MM.1S (cell line): ENCODE measurements at regions not wholly inside any gene's neighbourhood (a gene's known extent, or its start where the extent isn't known, plus 50 kb on each side); places are given as distances from the start of the nearest gene placed in this dataset.
A peak's percentile ranks its signal among the peaks of the same experiment; 100 is the strongest.
"Not testable (repeated sequence)": the region's sequence is repeated elsewhere in the genome, so short reads cannot be mapped to it uniquely, and the experiment has no call there.

Experiments used
- DNase-seq: peaks from one replicate; pipeline ENCODE4 v3.0.0-alpha.2; 2015
- H2AFZ ChIP-seq: fragments of 300-600 bp; sonication (generic); 2 replicates; pipeline ENCODE4 v1.6.0; 2016; ENCODE audit warnings: antibody characterized with exemption, low read length
- H3F3A ChIP-seq: fragments of 300-600 bp; sonication (generic); 2 replicates; pipeline ENCODE4 v1.6.1; 2016; ENCODE audit warnings: mild to moderate bottlenecking, antibody characterized with exemption, low read length, moderate library complexity, mixed read lengths; ENCODE audit not compliant: insufficient read depth
- H3K27ac ChIP-seq: fragments of 300-600 bp; sonication (generic); 2 replicates; pipeline ENCODE4 v1.5.1; 2016; ENCODE audit warnings: mild to moderate bottlenecking, low read length
- H3K27me3 ChIP-seq: fragments of 300-600 bp; sonication (generic); replicated peaks from 2 replicates; pipeline ENCODE4 v1.6.0; 2016; ENCODE audit warnings: low read length; ENCODE audit not compliant: insufficient read depth
- H3K36me3 ChIP-seq: fragments of 300-600 bp; sonication (generic); replicated peaks from 2 replicates; pipeline ENCODE4 v1.6.1; 2016; ENCODE audit warnings: mild to moderate bottlenecking, low read length, mixed read lengths; ENCODE audit not compliant: insufficient read depth
- H3K4me1 ChIP-seq: fragments of 300-600 bp; sonication (generic); 2 replicates; pipeline ENCODE4 v1.6.1; 2016; ENCODE audit warnings: low read length, mixed read lengths
- H3K4me2 ChIP-seq: fragments of 300-600 bp; sonication (generic); 2 replicates; pipeline ENCODE4 v1.6.0; 2016; ENCODE audit warnings: low read depth, low read length
- H3K4me3 ChIP-seq: fragments of 300-600 bp; sonication (generic); 2 replicates; pipeline ENCODE4 v1.5.1; 2016; ENCODE audit warnings: low read length, mixed read lengths
- H3K79me2 ChIP-seq: fragments of 300-600 bp; sonication (generic); 2 replicates; pipeline ENCODE4 v1.6.1; 2016; ENCODE audit warnings: mixed run types, low read length, mixed read lengths
- H3K9ac ChIP-seq: fragments of 300-600 bp; sonication (generic); 2 replicates; pipeline ENCODE4 v1.6.1; 2016; ENCODE audit warnings: low read length, mixed read lengths
- H3K9me2 ChIP-seq: fragments of 300-600 bp; sonication (generic); replicated peaks from 2 replicates; pipeline ENCODE4 v1.6.1; 2016; ENCODE audit warnings: mild to moderate bottlenecking, low read length, mixed read lengths; ENCODE audit not compliant: insufficient read depth
- H3K9me3 ChIP-seq: fragments of 300-600 bp; sonication (generic); replicated peaks from 2 replicates; pipeline ENCODE4 v1.6.1; 2016; ENCODE audit warnings: mild to moderate bottlenecking, low read length, mixed read lengths; ENCODE audit not compliant: insufficient read depth
- H4K20me1 ChIP-seq: fragments of 300-600 bp; sonication (generic); 2 replicates; pipeline ENCODE4 v1.6.1; 2016; ENCODE audit warnings: mild to moderate bottlenecking, low read length, moderate library complexity, mixed read lengths; ENCODE audit not compliant: insufficient read depth

DNA sequence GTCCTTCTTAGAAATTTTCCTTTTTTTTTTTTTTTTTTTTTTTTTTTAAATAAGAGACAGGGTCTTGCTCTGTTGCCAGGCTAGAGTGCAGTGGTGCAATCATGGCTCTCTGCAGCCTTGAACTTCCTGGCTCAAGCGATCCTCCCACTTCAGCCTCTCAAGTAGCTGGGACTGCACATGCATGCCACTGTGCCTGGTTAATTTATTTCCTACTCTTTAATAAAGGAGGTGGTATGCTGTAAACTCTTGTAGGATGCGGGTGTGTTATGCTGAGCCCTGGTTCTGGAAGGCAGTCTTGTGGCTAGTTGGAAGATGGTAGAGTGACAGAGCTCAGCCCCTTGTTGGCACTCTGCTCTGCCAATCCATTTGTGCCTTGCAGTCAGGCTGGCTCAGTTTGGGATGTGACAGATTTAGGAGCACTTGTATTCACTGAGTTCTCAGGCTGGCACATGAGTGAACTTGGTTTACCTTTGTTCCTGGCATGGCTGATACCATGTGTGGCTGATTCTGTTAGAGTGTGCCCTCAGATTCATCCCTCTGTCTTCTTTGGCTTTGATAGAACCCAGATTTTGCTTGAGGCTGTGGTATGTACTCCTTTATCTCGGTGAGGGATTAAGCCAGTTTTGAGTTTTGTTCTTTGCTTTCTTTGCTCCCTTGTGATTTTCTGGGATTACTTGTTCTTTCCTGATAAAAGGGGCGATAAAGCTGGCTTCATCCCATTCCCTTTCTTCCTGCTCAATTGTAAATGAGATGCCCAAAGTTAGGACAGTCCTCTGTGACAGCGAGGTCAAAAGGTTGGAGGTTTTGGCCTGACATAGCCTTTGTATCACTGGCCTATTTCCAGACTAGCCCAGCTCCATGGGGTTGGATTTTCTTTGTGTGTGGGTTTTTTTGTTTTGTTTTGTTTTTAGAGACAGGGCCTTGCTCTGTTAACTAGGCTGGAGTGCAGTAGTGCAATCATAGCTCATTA is 91.2 kb upstream of the CRYM start:
- H4K20me1 ChIP-seq, H3K4me2 ChIP-seq, H3K4me3 ChIP-seq, H3K27me3 ChIP-seq, H3F3A ChIP-seq, H3K9me2 ChIP-seq, H3K9ac ChIP-seq, DNase-seq, H3K4me1 ChIP-seq, H3K27ac ChIP-seq, H3K36me3 ChIP-seq, H3K9me3 ChIP-seq, H3K79me2 ChIP-seq, H2AFZ ChIP-seq: not testable (repeated sequence)

DNA sequence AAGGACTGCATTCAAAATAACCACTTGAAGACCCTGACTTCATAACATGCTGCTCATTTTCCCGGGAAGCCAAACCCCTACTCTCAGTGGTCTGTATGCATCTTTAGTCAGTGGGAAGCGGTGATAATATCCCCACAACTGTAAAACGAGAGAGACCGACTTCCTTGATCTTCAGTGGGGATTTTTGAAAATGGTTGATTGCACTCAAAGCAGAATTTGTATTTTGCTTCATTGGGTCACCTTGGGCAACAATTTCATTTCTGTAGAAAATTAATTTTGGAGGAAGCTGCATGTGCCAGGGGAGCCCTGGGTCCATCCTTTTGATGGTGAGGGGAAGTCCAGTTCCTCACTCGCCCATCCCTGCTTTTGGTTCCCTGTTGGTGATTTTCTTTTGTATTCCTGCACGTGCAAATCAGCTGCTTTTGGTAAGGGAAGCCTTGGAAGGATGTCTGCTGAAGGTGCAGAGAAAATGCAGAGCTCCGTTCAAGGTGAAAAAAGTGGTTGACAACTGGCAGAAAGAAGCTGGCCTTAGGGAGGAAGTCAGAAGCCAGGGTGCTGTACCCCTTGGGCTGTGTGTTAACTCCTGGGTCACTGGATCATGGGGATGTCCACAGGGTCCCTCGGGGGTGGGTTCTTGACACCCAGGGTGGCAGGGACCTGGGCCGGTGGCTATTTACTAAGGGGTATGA is 89.8 kb upstream of the CRYM start:
- H3K4me3 ChIP-seq, H3K4me2 ChIP-seq, H3K4me1 ChIP-seq, H3K79me2 ChIP-seq, H2AFZ ChIP-seq, H3K9ac ChIP-seq, H3F3A ChIP-seq, H3K36me3 ChIP-seq, H3K27me3 ChIP-seq, H3K27ac ChIP-seq, H4K20me1 ChIP-seq, H3K9me2 ChIP-seq, H3K9me3 ChIP-seq, DNase-seq: not testable (repeated sequence)

DNA sequence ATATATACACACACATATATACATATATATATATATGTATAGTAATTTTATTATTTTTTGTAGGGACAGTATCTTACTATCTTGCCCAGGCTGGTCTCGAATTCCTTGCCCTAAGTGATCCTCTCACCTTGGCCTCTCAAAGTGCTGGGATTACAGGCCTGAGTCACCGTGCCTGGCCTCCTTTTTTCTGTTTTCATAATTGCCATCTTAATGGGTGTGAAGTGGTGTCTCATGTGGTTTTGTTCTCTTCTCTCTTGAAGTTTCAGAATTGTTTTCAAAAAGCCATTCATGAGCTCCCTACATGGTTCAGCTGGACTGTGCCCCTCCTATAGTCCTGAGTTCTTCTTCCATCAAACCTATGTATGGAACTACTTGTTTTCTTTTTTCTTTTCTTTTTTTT is 88.9 kb upstream of the CRYM start:
- H3K4me3 ChIP-seq, H4K20me1 ChIP-seq, H3K27me3 ChIP-seq, H3K79me2 ChIP-seq, H3K4me2 ChIP-seq, H3K4me1 ChIP-seq, H3K9me2 ChIP-seq, H3K27ac ChIP-seq, H3F3A ChIP-seq, H2AFZ ChIP-seq, H3K9me3 ChIP-seq, H3K36me3 ChIP-seq, H3K9ac ChIP-seq: not testable (repeated sequence)
- peak; percentile 11 for DNase-seq

DNA sequence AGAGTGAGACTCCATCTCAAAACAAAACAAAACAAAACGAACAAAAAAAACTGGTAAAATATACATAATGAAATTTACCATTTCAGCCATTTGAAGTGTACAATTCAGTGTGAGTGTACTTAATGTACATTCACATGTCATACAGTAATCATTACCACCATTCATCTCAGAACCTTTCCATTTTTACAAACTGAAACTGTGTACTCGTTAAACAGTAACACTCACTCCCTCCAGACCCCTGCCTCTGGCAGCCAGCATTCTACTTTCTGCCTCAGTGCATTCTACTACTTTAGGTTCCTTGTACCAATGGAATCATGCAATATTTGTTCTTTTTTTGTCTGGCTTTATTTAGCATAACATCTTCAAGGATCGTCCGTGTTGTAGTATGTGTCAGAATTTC is 87.5 kb upstream of the CRYM start:
- H3K9ac ChIP-seq, H3K9me2 ChIP-seq, H3K4me3 ChIP-seq, H3K27ac ChIP-seq, H3K79me2 ChIP-seq, DNase-seq, H2AFZ ChIP-seq, H3K36me3 ChIP-seq, H3F3A ChIP-seq, H3K27me3 ChIP-seq, H4K20me1 ChIP-seq, H3K4me2 ChIP-seq, H3K9me3 ChIP-seq, H3K4me1 ChIP-seq: not testable (repeated sequence)

DNA sequence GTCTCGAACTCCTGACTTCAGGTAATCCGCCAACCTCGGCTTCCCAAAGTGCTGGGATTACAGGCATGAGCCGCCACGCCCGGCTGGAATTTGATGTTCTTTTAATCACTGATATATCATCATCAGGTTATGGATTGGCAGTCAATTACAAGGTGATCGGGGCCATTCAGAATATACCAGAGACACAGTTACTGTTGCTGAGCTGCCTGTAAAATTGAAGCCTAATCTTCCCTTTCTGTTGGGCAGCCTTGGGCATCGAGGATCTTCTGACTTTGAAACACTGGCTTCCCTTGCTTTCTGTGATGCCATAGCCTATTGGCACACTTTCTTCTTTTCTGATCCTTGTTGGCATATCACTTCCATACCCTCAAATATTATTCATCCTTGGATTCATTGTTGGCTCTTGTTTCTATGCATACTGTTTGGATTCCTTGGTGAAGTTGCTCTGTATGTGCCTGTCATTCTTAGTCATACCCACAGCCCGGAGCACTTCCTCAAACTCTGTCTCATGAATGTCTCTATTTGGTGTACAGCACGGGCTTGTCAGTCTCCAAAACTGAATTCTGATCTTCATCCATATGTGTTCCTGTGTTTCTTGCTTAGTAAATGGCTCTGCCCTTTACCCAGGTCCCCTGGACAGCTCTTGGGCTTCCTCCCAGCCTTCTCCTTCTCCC is 85.6 kb upstream of the CRYM start:
- H3F3A ChIP-seq, H3K9me2 ChIP-seq, H3K4me3 ChIP-seq, DNase-seq, H3K27ac ChIP-seq, H3K79me2 ChIP-seq, H3K9ac ChIP-seq, H2AFZ ChIP-seq, H4K20me1 ChIP-seq, H3K4me1 ChIP-seq, H3K4me2 ChIP-seq, H3K36me3 ChIP-seq, H3K27me3 ChIP-seq, H3K9me3 ChIP-seq: not testable (repeated sequence)

DNA sequence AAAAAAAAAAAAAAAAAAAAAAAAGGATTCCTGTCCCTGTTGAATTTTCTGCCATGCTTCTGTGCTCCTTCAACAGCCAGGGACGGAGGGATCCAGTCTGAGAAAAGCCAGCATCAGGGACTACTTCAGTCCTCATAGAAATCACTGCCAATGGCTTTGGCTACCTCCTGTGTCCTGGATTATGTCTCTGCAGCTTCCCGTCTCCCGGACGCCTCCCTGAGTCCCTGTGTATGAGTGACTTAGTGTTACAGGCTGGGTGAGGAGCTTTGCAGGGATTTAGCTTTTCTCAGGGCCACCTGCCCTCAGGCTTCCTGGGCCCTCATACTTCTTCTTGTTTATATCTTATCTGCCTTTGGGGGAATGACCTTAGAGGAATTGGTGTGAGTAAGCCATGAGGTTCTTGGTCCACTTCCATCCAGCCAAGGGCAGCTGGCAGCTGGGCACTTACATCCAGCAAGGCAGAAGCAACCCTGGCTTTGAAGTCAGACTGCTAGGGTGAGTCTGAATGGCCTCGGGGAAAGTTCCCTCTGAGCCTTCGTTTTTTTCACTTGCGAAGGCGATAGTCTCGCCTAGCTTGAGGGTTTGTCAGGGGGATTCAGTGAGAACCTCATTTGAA is 83.6 kb upstream of the CRYM start:
- not testable (repeated sequence) for H3K27ac ChIP-seq, H3K36me3 ChIP-seq, H3K9ac ChIP-seq, H2AFZ ChIP-seq, H3K4me1 ChIP-seq, H3K4me3 ChIP-seq, H3K9me2 ChIP-seq, H3K79me2 ChIP-seq, H3F3A ChIP-seq, H3K4me2 ChIP-seq, DNase-seq, H3K9me3 ChIP-seq, H4K20me1 ChIP-seq, H3K27me3 ChIP-seq

DNA sequence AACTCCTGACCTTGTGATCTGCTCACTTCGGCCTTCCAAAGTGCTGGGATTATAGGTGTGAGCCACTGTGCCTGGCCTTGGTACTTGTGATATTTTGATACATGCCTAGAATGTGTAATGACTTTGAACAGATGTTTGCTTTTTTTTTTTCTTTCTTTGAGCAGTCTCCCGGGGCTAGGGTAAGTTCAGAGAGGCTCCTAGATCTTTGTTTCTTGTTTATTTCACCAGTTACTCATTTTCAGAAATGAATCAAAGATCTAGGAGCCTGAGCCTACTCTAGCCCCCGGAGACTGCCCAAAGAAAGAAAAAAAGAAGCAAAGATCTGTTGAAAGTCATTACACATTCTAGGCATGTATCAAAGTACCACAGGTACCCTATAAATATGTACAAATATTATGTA is 83.0 kb upstream of the CRYM start:
- not testable (repeated sequence) for H2AFZ ChIP-seq, H3F3A ChIP-seq, H3K4me1 ChIP-seq, DNase-seq, H3K4me3 ChIP-seq, H3K4me2 ChIP-seq, H3K27me3 ChIP-seq, H3K9me2 ChIP-seq, H3K9me3 ChIP-seq, H3K79me2 ChIP-seq, H4K20me1 ChIP-seq, H3K36me3 ChIP-seq, H3K9ac ChIP-seq, H3K27ac ChIP-seq
